Loucy (cell line): ENCODE measurements at regions not wholly inside any gene's neighbourhood (a gene's known extent, or its start where the extent isn't known, plus 50 kb on each side); places are given as distances from the start of the nearest gene placed in this dataset.

ENCODE experiments used
- EZH2phosphoT487 ChIP-seq: fragments of 200-600 bp; IDR thresholded peaks from 2 replicates; pipeline ENCODE4 v1.6.1; 2018; ENCODE audit warnings: antibody characterized with exemption, mild to moderate bottlenecking, moderate library complexity, borderline replicate concordance
- TF ChIP-seq, protein P1 (sequence below): fragments of 200-600 bp; sonication (generic); conservative IDR thresholded peaks from 2 replicates; pipeline ENCODE4 v1.5.1; 2014; ENCODE audit warnings: mild to moderate bottlenecking, antibody characterized with exemption, low read length

DNA sequence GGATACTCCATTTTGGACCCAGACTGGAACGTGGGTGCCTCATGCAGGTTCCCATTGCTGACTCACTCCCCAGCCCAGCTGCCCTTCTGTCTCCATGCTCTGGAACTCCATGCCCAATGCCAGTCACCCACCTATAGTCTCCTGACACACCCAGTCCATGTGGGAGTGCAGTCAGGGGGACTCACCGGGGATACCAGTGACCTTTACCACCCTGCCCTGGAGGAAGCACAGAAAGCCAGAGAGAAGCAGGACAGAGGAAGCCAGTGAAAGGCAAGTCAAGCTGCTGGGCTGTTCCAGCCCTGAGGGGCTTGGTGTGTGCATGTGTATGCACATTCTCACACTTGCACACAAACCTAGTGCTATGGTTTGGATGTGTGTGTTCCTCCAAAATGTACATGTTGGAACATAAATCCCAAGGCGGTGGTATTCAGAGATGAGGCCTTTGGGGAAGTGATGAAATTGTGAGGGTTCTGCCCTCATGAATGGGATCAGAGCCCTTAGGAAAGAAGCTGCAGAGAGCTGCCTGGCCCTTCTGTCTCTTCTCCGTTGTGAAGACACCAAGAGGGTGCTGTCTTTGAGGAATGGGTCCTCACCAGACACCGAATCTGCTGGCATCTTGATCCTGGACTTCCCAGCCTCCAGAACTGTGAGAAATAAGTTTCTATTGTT, 121.4 kb upstream of the MAFB start:
- TF ChIP-seq, protein P1, sequence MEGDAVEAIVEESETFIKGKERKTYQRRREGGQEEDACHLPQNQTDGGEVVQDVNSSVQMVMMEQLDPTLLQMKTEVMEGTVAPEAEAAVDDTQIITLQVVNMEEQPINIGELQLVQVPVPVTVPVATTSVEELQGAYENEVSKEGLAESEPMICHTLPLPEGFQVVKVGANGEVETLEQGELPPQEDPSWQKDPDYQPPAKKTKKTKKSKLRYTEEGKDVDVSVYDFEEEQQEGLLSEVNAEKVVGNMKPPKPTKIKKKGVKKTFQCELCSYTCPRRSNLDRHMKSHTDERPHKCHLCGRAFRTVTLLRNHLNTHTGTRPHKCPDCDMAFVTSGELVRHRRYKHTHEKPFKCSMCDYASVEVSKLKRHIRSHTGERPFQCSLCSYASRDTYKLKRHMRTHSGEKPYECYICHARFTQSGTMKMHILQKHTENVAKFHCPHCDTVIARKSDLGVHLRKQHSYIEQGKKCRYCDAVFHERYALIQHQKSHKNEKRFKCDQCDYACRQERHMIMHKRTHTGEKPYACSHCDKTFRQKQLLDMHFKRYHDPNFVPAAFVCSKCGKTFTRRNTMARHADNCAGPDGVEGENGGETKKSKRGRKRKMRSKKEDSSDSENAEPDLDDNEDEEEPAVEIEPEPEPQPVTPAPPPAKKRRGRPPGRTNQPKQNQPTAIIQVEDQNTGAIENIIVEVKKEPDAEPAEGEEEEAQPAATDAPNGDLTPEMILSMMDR: no peak
- no peak for TF ChIP-seq EZH2phosphoT487
